ENCODE measurements at regions not wholly inside any gene's neighbourhood (a gene's known extent, or its start where the extent isn't known, plus 50 kb on each side); places are given as distances from the start of the nearest gene placed in this dataset.

GRCh38 chr4:183797445-183798300 lies 107.4 kb upstream of the STOX2 start:
- TF ChIP-seq POLR2AphosphoS5 (IDR thresholded peaks at IDR 0.05; ENCODE audit: low read depth, low read length) (no peak), CTCF (IDR thresholded peaks at IDR 0.05) (no peak), REST (IDR thresholded peaks at IDR 0.05; ENCODE audit: insufficient read depth in 1 of 2, low read depth in 2 of 2, low read length in 1 of 2) (no peak), TCF7L2 (IDR thresholded peaks at IDR 0.05; ENCODE audit: low read depth, low read length) (no peak), SIN3A (IDR thresholded peaks at IDR 0.05; ENCODE audit: borderline replicate concordance, insufficient read depth, low read depth, low read length) (no peak)
